BJ (cell line): ENCODE measurements at regions not wholly inside any gene's neighbourhood (a gene's known extent, or its start where the extent isn't known, plus 50 kb on each side); places are given as distances from the start of the nearest gene placed in this dataset.

Experiments
- CTCF ChIA-PET: fragments of 350-600 bp; formaldehyde crosslinking; extraction: SDS; loops from one replicate; lab custom pipeline; 2021; ENCODE audit warnings: antibody characterized with exemption, inconsistent platforms; lab: Yijun Ruan, JAX
- POLR2A ChIA-PET: fragments of 300-600 bp; sonication (Branson Sonifier 250); formaldehyde crosslinking; extraction: SDS; loops from one replicate; lab custom pipeline; 2021; ENCODE audit warnings: antibody characterized with exemption; lab: Charles Lee
- DNase-seq: peaks from one replicate; pipeline ENCODE4 v3.0.0-alpha.2; 2011; ENCODE audit warnings: low read depth
- H3K27me3 ChIP-seq: 2 replicates; pipeline ENCODE4 v1.6.0; 2011; ENCODE audit warnings: low read length; ENCODE audit not compliant: control insufficient read depth, insufficient read depth
- H3K36me3 ChIP-seq: 2 replicates; pipeline ENCODE4 v1.5.1; 2011; ENCODE audit warnings: low read length; ENCODE audit not compliant: control insufficient read depth, insufficient read depth
- H3K4me3 ChIP-seq: 2 replicates; pipeline ENCODE4 v1.5.1; 2011; ENCODE audit warnings: low read depth, mild to moderate bottlenecking, control low read depth, low read length
- CTCF ChIP-seq: IDR thresholded peaks from 2 replicates; pipeline ENCODE4 v1.5.1; 2011; ENCODE audit warnings: low read depth, mild to moderate bottlenecking, control low read depth, inconsistent platforms, low read length, moderate library complexity; ENCODE audit not compliant: insufficient read depth

- Histone ChIP-seq H3K27me3 (no peaks in the 10 kb centered on the region), H3K36me3 (no peaks in the 10 kb centered on the region), H3K4me3 (no peak overlapping the region)
- no peak for TF ChIP-seq CTCF
- ChIA-PET POLR2A (no interaction called here), CTCF (no interaction called here)
- DNase-seq: no peak
These were observed 55.4 kb upstream of the LMO4 start for GRCh38 chr1:87273291-87273690.

GRCh38 chr1:87274851-87275250 lies 53.8 kb upstream of the LMO4 start:
- no peak for DNase-seq
- H3K4me3 ChIP-seq: no peak overlapping the region
- ChIA-PET CTCF (no interaction called here), POLR2A (no interaction called here)
- no peak for TF ChIP-seq CTCF
- no peaks in the 10 kb centered on the region for H3K36me3 ChIP-seq
- H3K27me3 ChIP-seq: no peaks in the 10 kb centered on the region

GRCh38 chr1:87278825-87279535 lies 49.7 kb upstream of the LMO4 start:
- H3K27me3 ChIP-seq: no peaks in the 10 kb centered on the region
- no peaks in the 10 kb centered on the region for H3K36me3 ChIP-seq
- POLR2A ChIA-PET: no interaction called here
- no peak for TF ChIP-seq CTCF
- H3K4me3 ChIP-seq: no peak overlapping the region
- CTCF ChIA-PET: interaction anchor here (1.1 kb wide), 1 partner anchor 14 kb away, joined by 3 read pairs; no protein-coding TSS in a partner anchor
- DNase-seq: no peak
